ENCODE measurements at regions not wholly inside any gene's neighbourhood (a gene's known extent, or its start where the extent isn't known, plus 50 kb on each side); places are given as distances from the start of the nearest gene placed in this dataset.

GRCh38 chr2:236333417-236334121 lies 69.4 kb upstream of the ASB18 start:
- DNase-seq, result no peak
- H3K4me1 ChIP-seq (ENCODE audit: control insufficient read depth in 2 of 3, insufficient read depth in 2 of 3, low read depth in 1 of 3, low read length in 3 of 3), result peaks cover 0 to 3% (median 0%) of the 10 kb centered on the region in 3 donors
- no peak overlapping the region for H3K27ac ChIP-seq (ENCODE audit: low read depth in 2 of 2, low read length in 2 of 2)
- H3K27me3 ChIP-seq (ENCODE audit: control insufficient read depth, insufficient read depth, low read length), result no peaks in the 10 kb centered on the region
- no peak overlapping the region for H3K9ac ChIP-seq (ENCODE audit: low read length in 3 of 3)
- TF ChIP-seq CTCF (IDR thresholded peaks at IDR 0.05; ENCODE audit: borderline replicate concordance, extremely low read depth, insufficient read depth), result no peak
- no peaks in the 10 kb centered on the region for H3K36me3 ChIP-seq (ENCODE audit: control insufficient read depth in 2 of 3, insufficient read depth in 3 of 3, low read length in 3 of 3)
- FAIRE-seq, result no peak
- intact Hi-C loops (cut with DNase I), result no loop called here
- no peaks in the 10 kb centered on the region for H3K9me3 ChIP-seq (ENCODE audit: control insufficient read depth in 2 of 3, insufficient read depth in 1 of 3, low read length in 3 of 3)
- no peak overlapping the region for H3K4me3 ChIP-seq (ENCODE audit: low read length in 3 of 3)

- Histone ChIP-seq H3K4me3 (ENCODE audit: low read length in 3 of 3) (no peak overlapping the region), H3K36me3 (ENCODE audit: control insufficient read depth in 2 of 3, insufficient read depth in 3 of 3, low read length in 3 of 3) (no peaks in the 10 kb centered on the region), H3K27me3 (ENCODE audit: control insufficient read depth, insufficient read depth, low read length) (no peaks in the 10 kb centered on the region), H3K9ac (ENCODE audit: low read length in 3 of 3) (no peak overlapping the region), H3K9me3 (ENCODE audit: control insufficient read depth in 2 of 3, insufficient read depth in 1 of 3, low read length in 3 of 3) (no peaks in the 10 kb centered on the region), H3K27ac (ENCODE audit: low read depth in 2 of 2, low read length in 2 of 2) (no peak overlapping the region), H3K4me1 (ENCODE audit: control insufficient read depth in 2 of 3, insufficient read depth in 2 of 3, low read depth in 1 of 3, low read length in 3 of 3) (peaks cover 0 to 5% (median 0%) of the 10 kb centered on the region in 3 donors)
- FAIRE-seq (no peak), DNase-seq (peak in 1 of 5 donors; percentile 27)
- intact Hi-C loops (cut with DNase I), result no loop called here
- TF ChIP-seq CTCF (IDR thresholded peaks at IDR 0.05; ENCODE audit: borderline replicate concordance, extremely low read depth, insufficient read depth), result no peak
Observed at GRCh38 chr2:236334122-236334876, 70.1 kb upstream of the ASB18 start.

GRCh38 chr2:236335696-236336574 lies 71.7 kb upstream of the ASB18 start:
- H3K27ac ChIP-seq (ENCODE audit: low read depth in 2 of 2, low read length in 2 of 2), result no peak overlapping the region
- FAIRE-seq (no peak), DNase-seq (peak in 1 of 5 donors; percentile 31)
- no peaks in the 10 kb centered on the region for H3K27me3 ChIP-seq (ENCODE audit: control insufficient read depth, insufficient read depth, low read length)
- H3K4me1 ChIP-seq (ENCODE audit: control insufficient read depth in 2 of 3, insufficient read depth in 2 of 3, low read depth in 1 of 3, low read length in 3 of 3), result peaks cover 0 to 5% (median 4%) of the 10 kb centered on the region in 3 donors
- no peaks in the 10 kb centered on the region for H3K9me3 ChIP-seq (ENCODE audit: control insufficient read depth in 2 of 3, insufficient read depth in 1 of 3, low read length in 3 of 3)
- intact Hi-C loops (cut with DNase I), result no loop called here
- no peak for TF ChIP-seq CTCF (IDR thresholded peaks at IDR 0.05; ENCODE audit: borderline replicate concordance, extremely low read depth, insufficient read depth)
- H3K4me3 ChIP-seq (ENCODE audit: low read length in 3 of 3), result no peak overlapping the region
- H3K36me3 ChIP-seq (ENCODE audit: control insufficient read depth in 2 of 3, insufficient read depth in 3 of 3, low read length in 3 of 3), result no peaks in the 10 kb centered on the region
- no peak overlapping the region for H3K9ac ChIP-seq (ENCODE audit: low read length in 3 of 3)

Measured in kidney (tissue), 13 donors.